Panc1 (cell line): ENCODE measurements at regions not wholly inside any gene's neighbourhood (a gene's known extent, or its start where the extent isn't known, plus 50 kb on each side); places are given as distances from the start of the nearest gene placed in this dataset.

Experiments used
- CTCF ChIP-seq: fragments of 450-650 bp; IDR thresholded peaks from 2 replicates; pipeline ENCODE4 v1.5.1; 2017; ENCODE audit warnings: mild to moderate bottlenecking
- REST ChIP-seq, 2 experiments: IDR thresholded peaks; 2 replicates each; pipeline ENCODE4 v1.6.1; 2011 to 2012; ENCODE audit warnings: low read depth in 2 of 2, control low read depth in 1 of 2, low read length in 1 of 2, mild to moderate bottlenecking in 1 of 2, moderate library complexity in 1 of 2; ENCODE audit not compliant: insufficient read depth in 1 of 2
- SIN3A ChIP-seq: IDR thresholded peaks from 2 replicates; pipeline ENCODE4 v1.6.1; 2012; ENCODE audit warnings: low read depth, mild to moderate bottlenecking, low read length, moderate library complexity, borderline replicate concordance; ENCODE audit not compliant: insufficient read depth

GRCh38 chr18:79617511-79618500 is 61.8 kb upstream of the CTDP1 start:
- TF ChIP-seq REST (IDR thresholded peaks at IDR 0.05; ENCODE audit: insufficient read depth in 1 of 2, low read depth in 2 of 2, low read length in 1 of 2) (no peak), CTCF (no peak), SIN3A (no peak)
